Naive thymus-derived CD4-positive, alpha-beta T cell (primary cell): ENCODE measurements at regions not wholly inside any gene's neighbourhood (a gene's known extent, or its start where the extent isn't known, plus 50 kb on each side); places are given as distances from the start of the nearest gene placed in this dataset.

ENCODE experiments used
- ATAC-seq: fragments of 150-1000 bp; cut with Tn5 transposase; 2 replicates; pipeline ENCODE4 v1.10.0; 2021; ENCODE audit warnings: mild to moderate bottlenecking, moderate library complexity
- CTCF ChIA-PET: fragments of 350-600 bp; sonication (Branson Sonifier 250); formaldehyde crosslinking; loops from one replicate; lab custom pipeline; 2021; ENCODE audit warnings: antibody characterized with exemption; lab: Charles Lee
- POLR2A ChIA-PET: fragments of 350-600 bp; sonication (Branson Sonifier 250); formaldehyde crosslinking; loops from one replicate; lab custom pipeline; 2021; ENCODE audit warnings: antibody characterized with exemption, inconsistent platforms; lab: Charles Lee
- DNase-seq, 9 donors: peaks; one replicate each; pipeline versions ENCODE4 v3.0.0 to v3.0.0-alpha.2; 2020 to 2022; ENCODE audit warnings: mixed read lengths in 1 of 9
- H3K27ac ChIP-seq: one replicate; pipeline ENCODE4 v1.7.0; 2013; ENCODE audit warnings: mild to moderate bottlenecking, low read depth, low read length, moderate library complexity
- H3K27me3 ChIP-seq, 2 donors: one replicate each; pipeline ENCODE4 v1.7.0; 2013; ENCODE audit warnings: low read length in 2 of 2, mild to moderate bottlenecking in 2 of 2, moderate library complexity in 2 of 2; ENCODE audit not compliant: control insufficient read depth in 2 of 2, insufficient read depth in 2 of 2
- H3K36me3 ChIP-seq, 3 experiments: 1 replicate in 2 of 3; 2 replicates in 1 of 3; pipeline ENCODE4 v1.7.0; 2013; ENCODE audit warnings: low read length in 3 of 3, mild to moderate bottlenecking in 3 of 3, moderate library complexity in 1 of 3; ENCODE audit not compliant: insufficient read depth in 3 of 3, control insufficient read depth in 2 of 3
- H3K4me1 ChIP-seq, 2 donors: one replicate each; pipeline ENCODE4 v1.7.0; 2013; ENCODE audit warnings: low read length in 2 of 2, mild to moderate bottlenecking in 2 of 2, moderate library complexity in 1 of 2; ENCODE audit not compliant: control insufficient read depth in 2 of 2, insufficient read depth in 2 of 2
- H3K4me3 ChIP-seq: 2 replicates; pipeline ENCODE4 v1.7.0; 2013; ENCODE audit warnings: mild to moderate bottlenecking, low read length
- H3K9me3 ChIP-seq, 3 experiments: 1 replicate in 2 of 3; 2 replicates in 1 of 3; pipeline ENCODE4 v1.7.0; 2013; ENCODE audit warnings: low read length in 3 of 3; ENCODE audit not compliant: control insufficient read depth in 2 of 3
- H3K27ac Mint-ChIP-seq, 9 donors: one replicate each; pipeline ENCODE4 v1.8.0; 2020 to 2022; ENCODE audit warnings: mixed read lengths in 9 of 9, mild to moderate bottlenecking in 8 of 9, moderate library complexity in 5 of 9, inconsistent platforms in 2 of 9
- H3K27me3 Mint-ChIP-seq, 5 donors: one replicate each; pipeline ENCODE4 v1.8.0; 2021 to 2022; ENCODE audit warnings: mixed read lengths in 5 of 5, mild to moderate bottlenecking in 1 of 5
- H3K36me3 Mint-ChIP-seq, 5 donors: one replicate each; pipeline ENCODE4 v1.8.0; 2020 to 2022; ENCODE audit warnings: mixed read lengths in 5 of 5, mild to moderate bottlenecking in 3 of 5, inconsistent platforms in 1 of 5
- H3K4me1 Mint-ChIP-seq, 7 donors: one replicate each; pipeline ENCODE4 v1.8.0; 2020 to 2022; ENCODE audit warnings: mixed read lengths in 7 of 7, mild to moderate bottlenecking in 3 of 7, inconsistent platforms in 1 of 7
- H3K4me3 Mint-ChIP-seq, 10 donors: one replicate each; pipeline ENCODE4 v1.8.0; 2020 to 2022; ENCODE audit warnings: mild to moderate bottlenecking in 10 of 10, mixed read lengths in 10 of 10, moderate library complexity in 6 of 10, inconsistent platforms in 2 of 10
- H3K9me3 Mint-ChIP-seq, 11 donors: one replicate each; pipeline ENCODE4 v1.8.0; 2020 to 2022; ENCODE audit warnings: mixed read lengths in 11 of 11, mild to moderate bottlenecking in 4 of 11, inconsistent platforms in 1 of 11, moderate library complexity in 1 of 11
- intact Hi-C, 2 donors: fragments of 100-400 bp; cut with micrococcal nuclease; formaldehyde crosslinking; loops; one replicate each; pipeline ENCODE4 v1.15.1; 2023

DNA sequence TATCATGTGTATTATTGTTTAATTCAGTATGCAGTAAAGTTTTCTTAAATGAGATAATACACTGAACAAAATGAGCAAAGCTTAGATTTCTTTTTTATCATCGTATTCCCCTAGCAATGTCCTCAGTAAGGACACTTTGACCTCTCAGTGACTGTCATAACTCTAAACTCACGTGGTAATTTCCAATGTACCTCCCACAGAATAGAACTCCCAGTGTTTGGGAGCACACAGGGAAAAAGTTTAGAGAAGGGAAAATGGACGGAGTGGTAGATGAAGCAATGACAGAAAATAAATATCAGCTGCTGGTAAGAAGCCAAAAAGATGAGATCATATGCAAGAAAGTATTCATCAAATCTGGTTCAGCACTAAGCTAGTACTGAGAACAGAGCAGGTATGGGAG, 758.6 kb upstream of the KCND2 start:
- no peaks in the 10 kb centered on the region for H3K27me3 Mint-ChIP-seq
- Histone ChIP-seq H3K9me3 (no peaks in the 10 kb centered on the region), H3K4me1 (no peaks in the 10 kb centered on the region), H3K4me3 (no peak overlapping the region), H3K27ac (no peak overlapping the region), H3K36me3 (no peaks in the 10 kb centered on the region), H3K27me3 (no peaks in the 10 kb centered on the region)
- no peak overlapping the region for H3K27ac Mint-ChIP-seq
- H3K36me3 Mint-ChIP-seq, result no peaks in the 10 kb centered on the region
- peaks cover 0 to 1% (median 0%) of the 10 kb centered on the region in 7 donors for H3K4me1 Mint-ChIP-seq
- CTCF ChIA-PET, result no interaction called here
- POLR2A ChIA-PET, result no interaction called here
- no peak overlapping the region for H3K4me3 Mint-ChIP-seq
- intact Hi-C loops, result no loop called here
- peaks cover 0 to 26% (median 11%) of the 10 kb centered on the region in 11 donors for H3K9me3 Mint-ChIP-seq
- DNase-seq (no peak), ATAC-seq (no peak)

DNA sequence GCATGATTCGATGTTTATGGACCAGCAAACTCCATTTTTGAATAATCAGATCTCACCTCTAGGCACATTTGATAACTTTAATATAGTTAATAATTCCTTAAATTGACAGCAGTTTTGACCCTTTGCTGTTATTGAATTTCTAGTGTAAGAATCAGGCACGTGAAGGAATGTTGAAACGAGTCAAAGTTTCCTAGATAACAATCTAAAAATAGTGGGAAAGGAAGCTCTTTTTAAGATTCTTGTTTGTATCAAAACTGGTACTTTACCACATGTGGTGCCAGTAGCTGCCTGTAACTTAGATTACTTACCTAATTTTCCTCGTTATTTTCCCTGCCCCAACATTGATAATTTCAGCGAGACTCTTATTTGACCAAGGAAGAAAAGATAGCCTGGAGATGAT, 757.8 kb upstream of the KCND2 start:
- H3K27ac ChIP-seq, result no peak overlapping the region
- H3K4me1 Mint-ChIP-seq, result peaks cover 0 to 1% (median 0%) of the 10 kb centered on the region in 7 donors
- H3K36me3 ChIP-seq, result no peaks in the 10 kb centered on the region
- no peaks in the 10 kb centered on the region for H3K27me3 Mint-ChIP-seq
- intact Hi-C loops, result no loop called here
- ChIA-PET POLR2A (no interaction called here), CTCF (no interaction called here)
- H3K9me3 ChIP-seq, result no peaks in the 10 kb centered on the region
- DNase-seq, result no peak
- no peak overlapping the region for H3K4me3 ChIP-seq
- no peaks in the 10 kb centered on the region for H3K27me3 ChIP-seq
- H3K4me1 ChIP-seq, result no peaks in the 10 kb centered on the region
- H3K36me3 Mint-ChIP-seq, result no peaks in the 10 kb centered on the region
- no peak for ATAC-seq
- no peak overlapping the region for H3K27ac Mint-ChIP-seq
- H3K9me3 Mint-ChIP-seq, result peaks cover 0 to 20% (median 9%) of the 10 kb centered on the region in 11 donors
- H3K4me3 Mint-ChIP-seq, result no peak overlapping the region

DNA sequence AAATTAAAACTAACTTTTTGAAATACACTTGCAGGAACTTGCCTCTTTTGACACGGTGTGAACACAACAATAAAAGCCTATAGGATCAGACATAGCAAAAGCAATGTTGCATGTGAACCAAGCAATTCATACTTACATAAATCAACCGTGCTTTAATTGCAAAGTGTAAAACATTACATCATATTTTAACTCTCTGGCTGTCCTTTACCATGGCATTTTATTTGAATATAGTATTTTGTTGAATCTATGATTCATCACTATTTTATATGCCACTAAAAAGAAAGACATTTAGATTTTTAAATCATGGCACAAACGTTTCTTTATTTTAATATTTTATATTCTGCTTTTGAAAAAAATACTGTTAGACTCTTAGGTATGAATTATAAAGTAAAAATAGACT, 757.0 kb upstream of the KCND2 start:
- Histone ChIP-seq H3K4me3 (no peak overlapping the region), H3K27me3 (no peaks in the 10 kb centered on the region), H3K27ac (no peak overlapping the region), H3K36me3 (no peaks in the 10 kb centered on the region), H3K9me3 (no peaks in the 10 kb centered on the region), H3K4me1 (no peaks in the 10 kb centered on the region)
- intact Hi-C loops, result no loop called here
- ChIA-PET CTCF (no interaction called here), POLR2A (no interaction called here)
- H3K27me3 Mint-ChIP-seq, result no peaks in the 10 kb centered on the region
- ATAC-seq (no peak), DNase-seq (no peak)
- H3K4me3 Mint-ChIP-seq, result no peak overlapping the region
- H3K9me3 Mint-ChIP-seq, result peaks cover 0 to 20% (median 7%) of the 10 kb centered on the region in 11 donors
- no peak overlapping the region for H3K27ac Mint-ChIP-seq
- H3K4me1 Mint-ChIP-seq, result peaks cover 0 to 1% (median 0%) of the 10 kb centered on the region in 7 donors
- no peaks in the 10 kb centered on the region for H3K36me3 Mint-ChIP-seq

DNA sequence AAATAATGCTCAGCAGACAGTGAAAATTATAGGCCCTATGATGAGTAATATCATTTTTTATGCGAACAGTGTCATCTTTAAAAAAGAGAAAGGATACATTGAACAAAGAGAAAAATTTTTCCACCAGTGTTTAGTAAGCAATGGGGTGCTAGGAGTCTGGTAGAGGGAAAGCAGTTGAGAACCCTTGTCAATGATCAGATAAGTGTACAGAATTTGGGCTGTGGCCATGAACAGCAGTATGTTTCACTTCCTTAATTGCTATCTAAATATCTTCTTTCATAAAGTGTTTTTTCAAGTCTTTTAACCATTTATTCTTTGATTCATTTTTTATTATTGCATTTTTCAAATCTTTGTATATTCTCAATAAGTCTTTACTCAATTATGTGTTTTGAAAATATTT, 750.7 kb upstream of the KCND2 start:
- Histone ChIP-seq H3K27me3 (no peaks in the 10 kb centered on the region), H3K36me3 (no peaks in the 10 kb centered on the region), H3K27ac (no peak overlapping the region), H3K9me3 (no peaks in the 10 kb centered on the region), H3K4me1 (no peaks in the 10 kb centered on the region), H3K4me3 (no peak overlapping the region)
- Mint-ChIP-seq H3K27ac (no peak overlapping the region), H3K4me3 (no peak overlapping the region), H3K36me3 (no peaks in the 10 kb centered on the region), H3K4me1 (peaks cover 0 to 1% (median 0%) of the 10 kb centered on the region in 7 donors), H3K9me3 (peaks cover 0 to 15% (median 6%) of the 10 kb centered on the region in 11 donors), H3K27me3 (no peaks in the 10 kb centered on the region)
- ChIA-PET CTCF (no interaction called here), POLR2A (no interaction called here)
- DNase-seq, result no peak
- ATAC-seq, result no peak
- intact Hi-C loops, result no loop called here

DNA sequence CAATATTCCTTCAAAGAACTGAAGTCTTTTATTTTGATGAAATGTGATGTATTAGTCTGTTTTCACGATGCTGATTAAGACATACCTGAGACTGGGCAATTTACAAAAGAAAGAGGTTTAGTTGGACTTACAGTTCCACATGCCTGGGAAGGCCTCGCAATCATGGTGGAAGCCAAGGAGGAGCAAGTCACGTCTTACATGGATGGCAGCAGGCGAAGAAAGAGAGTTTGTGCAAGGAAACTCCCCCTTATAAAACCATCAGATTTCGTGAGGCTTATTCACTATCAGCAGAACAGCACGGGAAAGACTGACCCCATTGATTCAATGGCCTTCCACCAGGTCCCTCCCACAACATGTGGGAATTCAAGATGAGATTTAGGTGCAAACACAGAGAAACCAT, 750.3 kb upstream of the KCND2 start:
- Histone ChIP-seq H3K27me3 (no peaks in the 10 kb centered on the region), H3K9me3 (no peaks in the 10 kb centered on the region), H3K4me3 (no peak overlapping the region), H3K27ac (no peak overlapping the region), H3K36me3 (no peaks in the 10 kb centered on the region), H3K4me1 (no peaks in the 10 kb centered on the region)
- no peak overlapping the region for H3K4me3 Mint-ChIP-seq
- H3K36me3 Mint-ChIP-seq, result no peaks in the 10 kb centered on the region
- DNase-seq (no peak), ATAC-seq (no peak)
- H3K4me1 Mint-ChIP-seq, result no peaks in the 10 kb centered on the region
- POLR2A ChIA-PET, result no interaction called here
- intact Hi-C loops, result no loop called here
- CTCF ChIA-PET, result no interaction called here
- H3K9me3 Mint-ChIP-seq, result peaks cover 0 to 20% (median 9%) of the 10 kb centered on the region in 11 donors
- no peak overlapping the region for H3K27ac Mint-ChIP-seq
- H3K27me3 Mint-ChIP-seq, result no peaks in the 10 kb centered on the region

DNA sequence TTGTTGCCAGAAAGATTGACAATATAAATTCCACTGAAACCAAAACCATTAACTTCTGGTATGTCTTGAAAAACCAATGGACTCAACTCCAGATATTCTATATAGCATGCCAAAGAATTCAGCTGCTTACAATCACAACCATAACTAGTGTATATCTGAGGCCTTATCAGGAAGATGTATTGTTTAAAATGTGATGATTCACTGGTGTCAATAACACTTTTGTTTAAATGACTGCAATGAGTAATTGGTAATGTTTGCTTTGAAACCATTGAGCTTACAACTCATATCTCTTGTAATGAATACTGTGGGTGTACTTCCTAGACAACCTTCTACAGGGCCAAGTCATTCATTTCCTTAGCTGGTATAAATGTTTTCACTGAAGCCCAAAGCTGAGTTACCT, 727.9 kb upstream of the KCND2 start:
- no peaks in the 10 kb centered on the region for H3K4me1 Mint-ChIP-seq
- H3K36me3 Mint-ChIP-seq, result no peaks in the 10 kb centered on the region
- H3K27ac Mint-ChIP-seq, result no peak overlapping the region
- H3K27me3 ChIP-seq, result no peaks in the 10 kb centered on the region
- CTCF ChIA-PET, result no interaction called here
- intact Hi-C loops, result no loop called here
- H3K9me3 ChIP-seq, result no peaks in the 10 kb centered on the region
- H3K27ac ChIP-seq, result no peak overlapping the region
- H3K4me1 ChIP-seq, result no peaks in the 10 kb centered on the region
- H3K27me3 Mint-ChIP-seq, result no peaks in the 10 kb centered on the region
- POLR2A ChIA-PET, result no interaction called here
- DNase-seq (no peak), ATAC-seq (no peak)
- H3K4me3 ChIP-seq, result no peak overlapping the region
- peaks cover 0 to 14% (median 0%) of the 10 kb centered on the region in 11 donors for H3K9me3 Mint-ChIP-seq
- no peaks in the 10 kb centered on the region for H3K36me3 ChIP-seq
- H3K4me3 Mint-ChIP-seq, result no peak overlapping the region

DNA sequence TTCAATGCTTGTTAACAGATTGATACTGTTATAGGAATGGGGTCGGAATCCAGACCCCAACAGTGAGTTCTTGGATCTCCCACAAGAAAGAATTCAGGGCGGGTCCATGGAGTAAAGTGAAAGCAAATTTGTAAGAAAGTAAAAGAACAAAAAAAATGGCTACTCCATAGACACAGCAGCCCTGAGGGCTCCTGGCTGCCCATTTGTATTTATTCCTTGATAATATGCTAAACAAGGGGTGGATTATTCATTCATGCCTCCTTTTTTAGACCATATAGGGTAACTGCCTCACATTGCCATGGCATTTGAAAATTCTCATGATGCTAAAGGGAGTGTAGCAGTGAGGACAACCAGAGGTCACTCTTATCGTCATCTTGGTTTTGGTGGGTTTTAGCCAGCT, 717.2 kb upstream of the KCND2 start:
- ChIA-PET CTCF (no interaction called here), POLR2A (no interaction called here)
- H3K36me3 Mint-ChIP-seq, result no peaks in the 10 kb centered on the region

More for the DNA sequence above, 717.2 kb upstream of the KCND2 start:
- Mint-ChIP-seq H3K4me3 (no peak overlapping the region), H3K27ac (no peak overlapping the region), H3K4me1 (peaks cover 0 to 2% (median 0%) of the 10 kb centered on the region in 7 donors), H3K27me3 (no peaks in the 10 kb centered on the region), H3K9me3 (peaks cover 0 to 19% (median 3%) of the 10 kb centered on the region in 11 donors)
- Histone ChIP-seq H3K27ac (no peak overlapping the region), H3K4me1 (no peaks in the 10 kb centered on the region), H3K36me3 (no peaks in the 10 kb centered on the region), H3K27me3 (no peaks in the 10 kb centered on the region), H3K4me3 (no peak overlapping the region), H3K9me3 (no peaks in the 10 kb centered on the region)
- no peak for ATAC-seq
- no peak for DNase-seq
- intact Hi-C loops, result no loop called here
